Breast epithelium (tissue), 4 donors: ENCODE measurements at regions not wholly inside any gene's neighbourhood (a gene's known extent, or its start where the extent isn't known, plus 50 kb on each side); places are given as distances from the start of the nearest gene placed in this dataset.

Experiments used
- DNase-seq, 2 donors: peaks; one replicate each; pipeline ENCODE4 v3.0.0-alpha.2; 2019; ENCODE audit warnings: low spot score in 2 of 2
- H3K27ac ChIP-seq, 2 donors: fragments of 200-600 bp; sonication (generic) in 1 of 2; one replicate each; pipeline ENCODE4 v1.5.1; 2016 to 2019; ENCODE audit warnings: mild to moderate bottlenecking in 1 of 2
- H3K27me3 ChIP-seq, 2 donors: fragments of 200-600 bp; sonication (generic) in 1 of 2; one replicate each; pipeline versions ENCODE4 v1.5.1 to v1.6.0; 2017 to 2019; ENCODE audit warnings: control low read depth in 1 of 2, mild to moderate bottlenecking in 1 of 2
- H3K36me3 ChIP-seq: fragments of 200-600 bp; one replicate; pipeline ENCODE4 v1.5.1; 2019
- H3K4me1 ChIP-seq, 2 donors: fragments of 200-600 bp; sonication (generic); one replicate each; pipeline ENCODE4 v1.5.1; 2016 to 2019; ENCODE audit warnings: control low read depth in 1 of 2
- H3K4me3 ChIP-seq, 3 donors: fragments of 200-600 bp; sonication (generic); 1 replicate in 2 of 3; 2 replicates in 1 of 3; pipeline ENCODE4 v1.5.1; 2016 to 2019; ENCODE audit warnings: mild to moderate bottlenecking in 3 of 3, moderate library complexity in 2 of 3
- H3K9me3 ChIP-seq, 2 donors: fragments of 200-600 bp; sonication (generic) in 1 of 2; one replicate each; pipeline ENCODE4 v1.5.1; 2016 to 2019; ENCODE audit warnings: control low read depth in 1 of 2
- CTCF ChIP-seq, 3 donors: fragments of 450-650 bp; IDR thresholded peaks; one replicate each; pipeline ENCODE4 v1.5.1; 2016 to 2017; ENCODE audit warnings: antibody characterized with exemption in 3 of 3, mild to moderate bottlenecking in 3 of 3, moderate library complexity in 3 of 3
- POLR2A ChIP-seq: fragments of 450-650 bp; IDR thresholded peaks from one replicate; pipeline ENCODE4 v1.6.1; 2016; ENCODE audit warnings: antibody characterized with exemption, mild to moderate bottlenecking, moderate library complexity
- POLR2AphosphoS5 ChIP-seq, 3 donors: sonication (generic); formaldehyde crosslinking; IDR thresholded peaks; one replicate each; pipeline ENCODE4 v1.6.1; 2017; ENCODE audit warnings: antibody characterized with exemption in 3 of 3
- intact Hi-C: fragments of 100-400 bp; cut with DNase I; formaldehyde crosslinking; loops from one replicate; pipeline ENCODE4 v1.15.1; 2023; ENCODE audit warnings: low total_unique reads

- no peaks in the 10 kb centered on the region for H3K27me3 ChIP-seq
- DNase-seq = no peak
- H3K36me3 ChIP-seq = no peaks in the 10 kb centered on the region
- no peaks in the 10 kb centered on the region for H3K4me1 ChIP-seq
- H3K4me3 ChIP-seq = no peak overlapping the region
- intact Hi-C loops = no loop called here
- H3K9me3 ChIP-seq = no peaks in the 10 kb centered on the region
- no peak for TF ChIP-seq POLR2AphosphoS5 (IDR thresholded peaks at IDR 0.05)
- TF ChIP-seq CTCF (IDR thresholded peaks at IDR 0.05) = no peak
- TF ChIP-seq POLR2A = no peak
- no peak overlapping the region for H3K27ac ChIP-seq
These were observed 1010.6 kb upstream of the C9orf72 start for GRCh38 chr9:28583832-28584231.

DNA sequence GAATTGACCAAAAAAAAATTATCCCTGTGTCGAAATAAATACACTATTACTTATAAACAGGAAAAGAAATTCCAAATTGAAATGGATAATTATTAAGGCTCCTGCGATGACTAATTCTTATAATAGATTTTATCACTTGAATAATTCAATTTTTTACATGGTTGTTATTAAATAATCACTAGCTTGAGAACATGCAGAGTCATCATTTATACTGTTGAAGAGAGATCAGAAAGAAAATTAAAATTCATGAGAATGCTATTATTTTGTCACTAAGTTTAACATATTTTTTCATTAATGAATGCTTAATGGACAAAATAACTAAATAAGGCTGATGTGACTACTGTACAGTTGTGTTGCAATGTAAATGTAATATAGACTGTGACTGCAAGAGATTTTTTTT is 1011.3 kb upstream of the C9orf72 start:
- no peaks in the 10 kb centered on the region for H3K27me3 ChIP-seq
- intact Hi-C loops = no loop called here
- no peak for TF ChIP-seq POLR2AphosphoS5 (IDR thresholded peaks at IDR 0.05)
- no peak for TF ChIP-seq POLR2A
- TF ChIP-seq CTCF (IDR thresholded peaks at IDR 0.05) = no peak

GRCh38 chr9:28587052-28587451 is 1013.8 kb upstream of the C9orf72 start:
- Histone ChIP-seq H3K4me1 (no peaks in the 10 kb centered on the region), H3K4me3 (no peak overlapping the region), H3K9me3 (no peaks in the 10 kb centered on the region), H3K27me3 (no peaks in the 10 kb centered on the region), H3K27ac (no peak overlapping the region), H3K36me3 (no peaks in the 10 kb centered on the region)
- intact Hi-C loops = no loop called here
- no peak for TF ChIP-seq POLR2AphosphoS5 (IDR thresholded peaks at IDR 0.05)
- TF ChIP-seq POLR2A = no peak
- no peak for TF ChIP-seq CTCF (IDR thresholded peaks at IDR 0.05)
- no peak for DNase-seq

More for the DNA sequence above, 1011.3 kb upstream of the C9orf72 start:
- no peak for DNase-seq
- Histone ChIP-seq H3K36me3 (no peaks in the 10 kb centered on the region), H3K9me3 (no peaks in the 10 kb centered on the region), H3K27ac (no peak overlapping the region), H3K4me3 (no peak overlapping the region), H3K4me1 (no peaks in the 10 kb centered on the region)

GRCh38 chr9:28598408-28598807 is 1025.1 kb upstream of the C9orf72 start:
- Histone ChIP-seq H3K4me3 (no peak overlapping the region), H3K9me3 (no peaks in the 10 kb centered on the region), H3K4me1 (no peaks in the 10 kb centered on the region), H3K27me3 (no peaks in the 10 kb centered on the region), H3K27ac (no peak overlapping the region), H3K36me3 (no peaks in the 10 kb centered on the region)
- no peak for DNase-seq
- intact Hi-C loops = no loop called here
- TF ChIP-seq POLR2AphosphoS5 (IDR thresholded peaks at IDR 0.05) = no peak
- TF ChIP-seq CTCF (IDR thresholded peaks at IDR 0.05) = no peak
- no peak for TF ChIP-seq POLR2A

- DNase-seq = no peak
- intact Hi-C loops = no loop called here
- no peaks in the 10 kb centered on the region for H3K9me3 ChIP-seq
- H3K36me3 ChIP-seq = no peaks in the 10 kb centered on the region
- no peaks in the 10 kb centered on the region for H3K4me1 ChIP-seq
- no peak overlapping the region for H3K4me3 ChIP-seq
- TF ChIP-seq POLR2A (no peak), POLR2AphosphoS5 (IDR thresholded peaks at IDR 0.05) (no peak), CTCF (IDR thresholded peaks at IDR 0.05) (no peak)
- H3K27me3 ChIP-seq = no peaks in the 10 kb centered on the region
- H3K27ac ChIP-seq = no peak overlapping the region
These were observed 1026.9 kb upstream of the C9orf72 start for GRCh38 chr9:28600226-28600625.
